ENCODE measurements at regions not wholly inside any gene's neighbourhood (a gene's known extent, or its start where the extent isn't known, plus 50 kb on each side); places are given as distances from the start of the nearest gene placed in this dataset.

GRCh38 chrX:131752493-131753198 lies 208.8 kb downstream of the OR13H1 start:
- no peak for TF ChIP-seq REST (IDR thresholded peaks at IDR 0.05; ENCODE audit: low read depth)
- TF ChIP-seq, protein P1, sequence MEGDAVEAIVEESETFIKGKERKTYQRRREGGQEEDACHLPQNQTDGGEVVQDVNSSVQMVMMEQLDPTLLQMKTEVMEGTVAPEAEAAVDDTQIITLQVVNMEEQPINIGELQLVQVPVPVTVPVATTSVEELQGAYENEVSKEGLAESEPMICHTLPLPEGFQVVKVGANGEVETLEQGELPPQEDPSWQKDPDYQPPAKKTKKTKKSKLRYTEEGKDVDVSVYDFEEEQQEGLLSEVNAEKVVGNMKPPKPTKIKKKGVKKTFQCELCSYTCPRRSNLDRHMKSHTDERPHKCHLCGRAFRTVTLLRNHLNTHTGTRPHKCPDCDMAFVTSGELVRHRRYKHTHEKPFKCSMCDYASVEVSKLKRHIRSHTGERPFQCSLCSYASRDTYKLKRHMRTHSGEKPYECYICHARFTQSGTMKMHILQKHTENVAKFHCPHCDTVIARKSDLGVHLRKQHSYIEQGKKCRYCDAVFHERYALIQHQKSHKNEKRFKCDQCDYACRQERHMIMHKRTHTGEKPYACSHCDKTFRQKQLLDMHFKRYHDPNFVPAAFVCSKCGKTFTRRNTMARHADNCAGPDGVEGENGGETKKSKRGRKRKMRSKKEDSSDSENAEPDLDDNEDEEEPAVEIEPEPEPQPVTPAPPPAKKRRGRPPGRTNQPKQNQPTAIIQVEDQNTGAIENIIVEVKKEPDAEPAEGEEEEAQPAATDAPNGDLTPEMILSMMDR (IDR thresholded peaks at IDR 0.05 in 2 of 3, conservative IDR thresholded peaks at IDR 0.05 in 1 of 3; ENCODE audit: borderline replicate concordance in 1 of 3, insufficient read depth in 1 of 3, low read depth in 2 of 3, low read length in 2 of 3): no peak
